ENCODE measurements at regions not wholly inside any gene's neighbourhood (a gene's known extent, or its start where the extent isn't known, plus 50 kb on each side); places are given as distances from the start of the nearest gene placed in this dataset.

- DNase-seq (ENCODE audit: low read depth, low spot score) (peak; percentile 47), FAIRE-seq (no peak)
- Histone ChIP-seq H3K79me2 (ENCODE audit: control insufficient read depth, insufficient read depth, low read length) (no peaks in the 10 kb centered on the region), H3K4me2 (ENCODE audit: insufficient read depth, low read length) (no peak overlapping the region), H3K27me3 (ENCODE audit: control insufficient read depth in 2 of 2, insufficient read depth in 2 of 2, low read length in 2 of 2) (no peaks in the 10 kb centered on the region), H3K4me3 (replicated peaks in 1 of 3; ENCODE audit: insufficient read depth in 1 of 3, low read depth in 1 of 3, low read length in 3 of 3) (no peak overlapping the region), H3K9ac (replicated peaks; ENCODE audit: extremely low read depth, insufficient read depth, low read length) (no peak overlapping the region), H3K36me3 (ENCODE audit: control insufficient read depth in 2 of 2, extremely low read depth in 1 of 2, insufficient read depth in 2 of 2, low read length in 2 of 2) (no peaks in the 10 kb centered on the region), H2AFZ (ENCODE audit: low read depth, low read length) (no peak overlapping the region), H3K27ac (ENCODE audit: insufficient read depth, low read depth, low read length) (no peak overlapping the region), H3K9me1 (replicated peaks; ENCODE audit: control insufficient read depth, extremely low read depth, insufficient read depth, low read length) (no peaks in the 10 kb centered on the region), H3K4me1 (ENCODE audit: control insufficient read depth, extremely low read depth, insufficient read depth, low read length) (peaks cover 20% of the 10 kb centered on the region), H4K20me1 (replicated peaks; ENCODE audit: control insufficient read depth, extremely low read depth, insufficient read depth, low read length) (no peaks in the 10 kb centered on the region), H3K9me3 (replicated peaks; ENCODE audit: control insufficient read depth, insufficient read depth, low read length) (no peaks in the 10 kb centered on the region)
- intact Hi-C loops (cut with micrococcal nuclease) (no loop called here), dilution Hi-C loops (cut with MboI; ENCODE audit: extremely low pct_ligation_motif_present, low sequenced_read_pairs) (no loop called here)
- ChIA-PET POLR2A (no interaction called here), CTCF (interaction anchor here (1.0 to 1.1 kb wide), 4 partner anchors 10 to 27 kb away, joined by 3 to 5 read pairs (median 4); no protein-coding TSS in a partner anchor)
- no TSS peak for BruUV-seq (replicated peaks)
- TF ChIP-seq POLR2A (IDR thresholded peaks at IDR 0.05; ENCODE audit: low read depth, low read length) (no peak), MAX (IDR thresholded peaks at IDR 0.05; ENCODE audit: insufficient read depth, insufficient read length) (no peak), POLR2AphosphoS5 (IDR thresholded peaks at IDR 0.05; ENCODE audit: insufficient read depth, low read depth, low read length) (no peak), CTCF (IDR thresholded peaks at IDR 0.05; ENCODE audit: extremely low read depth in 1 of 2, insufficient read depth in 1 of 2, low read depth in 1 of 2, low read length in 2 of 2) (no peak), GATA2 (IDR thresholded peaks at IDR 0.05; ENCODE audit: insufficient read depth, insufficient read length, low read depth, low read length) (no peak), JUN (IDR thresholded peaks at IDR 0.05; ENCODE audit: borderline replicate concordance, insufficient read depth, insufficient read length, low read depth) (no peak), FOS (IDR thresholded peaks at IDR 0.05; ENCODE audit: borderline replicate concordance, insufficient read depth, low read length) (no peak), EZH2 (IDR thresholded peaks at IDR 0.05; ENCODE audit: borderline replicate concordance, low read depth, low read length, severe bottlenecking) (no peak), MYC (IDR thresholded peaks at IDR 0.05; ENCODE audit: low read depth, low read length) (no peak)
These were observed 84.9 kb upstream of the SCAF8 start for GRCh38 chr6:154648188-154648887.

All from endothelial cell of umbilical vein (primary cell).